ENCODE measurements at regions not wholly inside any gene's neighbourhood (a gene's known extent, or its start where the extent isn't known, plus 50 kb on each side); places are given as distances from the start of the nearest gene placed in this dataset.

DNA sequence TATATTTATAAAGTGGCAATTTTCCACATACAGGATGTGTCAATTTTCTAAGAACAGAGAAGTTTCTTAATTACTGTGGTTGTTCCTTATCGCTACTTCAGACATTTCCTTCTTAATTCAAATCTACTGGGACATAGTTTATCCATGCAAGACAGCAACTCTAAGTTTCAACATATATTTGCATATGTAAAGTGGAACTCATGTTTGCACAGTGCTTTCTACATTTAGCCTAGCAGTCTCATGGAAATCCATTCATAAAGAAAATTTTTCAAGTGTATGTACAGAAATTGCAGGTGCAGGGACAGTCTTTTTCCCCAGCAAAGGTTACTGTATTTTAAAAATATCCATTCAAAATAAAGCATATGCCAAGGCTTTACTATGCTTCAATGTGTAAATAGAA, 956.7 kb upstream of the SEL1L start:
- H3K36me3 ChIP-seq (ENCODE audit: control insufficient read depth, insufficient read depth, low read length): no peaks in the 10 kb centered on the region

DNA sequence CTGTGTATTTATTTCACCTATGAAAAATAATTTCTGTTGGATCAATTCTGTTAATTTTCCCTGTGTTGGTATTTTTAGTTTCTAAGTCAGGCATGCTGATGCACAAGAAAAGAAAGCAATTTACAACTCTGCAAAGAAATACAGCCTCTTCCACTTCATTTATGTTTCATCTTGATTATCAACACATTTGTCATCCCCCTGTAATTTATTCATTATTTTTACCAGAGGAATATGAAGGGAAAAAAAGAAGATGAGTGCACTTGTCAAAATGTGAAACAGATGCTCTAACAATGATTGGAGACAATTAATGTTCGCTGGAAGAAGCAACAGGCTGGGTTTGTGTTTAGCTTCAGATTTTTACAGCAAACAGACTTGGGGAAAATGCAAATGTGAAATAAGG, 958.5 kb upstream of the SEL1L start:
- H3K27ac ChIP-seq (ENCODE audit: low read depth, low read length): no peak overlapping the region
- H3K9ac ChIP-seq (ENCODE audit: low read length): no peak overlapping the region
- H3K4me1 ChIP-seq (ENCODE audit: control insufficient read depth, insufficient read depth, low read length): no peaks in the 10 kb centered on the region
- no peak overlapping the region for H3K4me3 ChIP-seq (ENCODE audit: low read length)
- H3K36me3 ChIP-seq (ENCODE audit: control insufficient read depth, insufficient read depth, low read length): no peaks in the 10 kb centered on the region
- H3K27me3 ChIP-seq (ENCODE audit: control insufficient read depth, insufficient read depth, low read length): no peaks in the 10 kb centered on the region

More for the DNA sequence above, 956.7 kb upstream of the SEL1L start:
- H3K4me1 ChIP-seq (ENCODE audit: control insufficient read depth, insufficient read depth, low read length): no peaks in the 10 kb centered on the region
- no peak overlapping the region for H3K27ac ChIP-seq (ENCODE audit: low read depth, low read length)
- H3K9ac ChIP-seq (ENCODE audit: low read length): no peak overlapping the region
- H3K27me3 ChIP-seq (ENCODE audit: control insufficient read depth, insufficient read depth, low read length): no peaks in the 10 kb centered on the region
- no peak overlapping the region for H3K4me3 ChIP-seq (ENCODE audit: low read length)

DNA sequence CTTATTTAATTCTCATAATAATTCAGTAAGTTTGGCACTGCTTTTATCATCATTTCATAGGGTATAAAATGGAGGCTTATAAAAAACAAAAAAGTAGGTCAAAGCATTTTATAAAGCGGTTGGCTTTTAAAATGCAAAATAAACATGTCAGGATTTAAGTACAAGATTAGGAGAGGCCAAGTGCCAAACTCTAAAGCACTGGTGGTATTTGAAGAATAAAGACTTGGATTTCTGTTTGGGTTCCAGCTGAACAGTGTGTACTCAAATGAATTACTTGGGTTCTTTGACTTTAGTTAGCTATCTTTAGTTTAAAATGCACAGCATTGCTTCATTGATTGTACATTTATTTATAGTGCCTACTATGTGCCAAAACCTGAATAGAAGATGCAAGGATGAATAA, 966.6 kb upstream of the SEL1L start:
- Histone ChIP-seq H3K4me3 (ENCODE audit: low read length) (no peak overlapping the region), H3K9ac (ENCODE audit: low read length) (no peak overlapping the region), H3K27me3 (ENCODE audit: control insufficient read depth, insufficient read depth, low read length) (no peaks in the 10 kb centered on the region), H3K27ac (ENCODE audit: low read depth, low read length) (no peak overlapping the region), H3K36me3 (ENCODE audit: control insufficient read depth, insufficient read depth, low read length) (no peaks in the 10 kb centered on the region), H3K4me1 (ENCODE audit: control insufficient read depth, insufficient read depth, low read length) (no peaks in the 10 kb centered on the region)

DNA sequence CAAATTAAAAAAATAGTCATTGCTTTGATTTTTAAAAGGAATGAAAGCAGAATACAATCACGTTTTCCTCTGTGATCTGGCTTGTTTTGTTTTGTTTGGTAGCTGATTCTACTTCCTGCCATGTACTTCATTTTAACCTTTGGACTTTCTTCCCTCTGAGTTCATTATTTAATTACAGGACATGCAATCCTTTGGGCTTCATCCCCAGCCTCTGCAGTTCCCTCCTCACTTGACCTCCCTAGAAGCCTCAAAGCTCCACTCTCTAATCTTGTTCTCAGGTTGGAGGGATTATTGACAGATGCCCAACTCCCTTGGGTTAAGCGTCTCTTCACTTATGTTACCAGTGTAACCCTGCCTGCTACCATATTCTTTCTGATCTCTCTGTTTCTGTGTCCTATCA, 967.9 kb upstream of the SEL1L start:
- Histone ChIP-seq H3K27ac (ENCODE audit: low read depth, low read length) (no peak overlapping the region), H3K27me3 (ENCODE audit: control insufficient read depth, insufficient read depth, low read length) (no peaks in the 10 kb centered on the region), H3K4me3 (ENCODE audit: low read length) (no peak overlapping the region), H3K9ac (ENCODE audit: low read length) (no peak overlapping the region), H3K4me1 (ENCODE audit: control insufficient read depth, insufficient read depth, low read length) (no peaks in the 10 kb centered on the region), H3K36me3 (ENCODE audit: control insufficient read depth, insufficient read depth, low read length) (no peaks in the 10 kb centered on the region)

DNA sequence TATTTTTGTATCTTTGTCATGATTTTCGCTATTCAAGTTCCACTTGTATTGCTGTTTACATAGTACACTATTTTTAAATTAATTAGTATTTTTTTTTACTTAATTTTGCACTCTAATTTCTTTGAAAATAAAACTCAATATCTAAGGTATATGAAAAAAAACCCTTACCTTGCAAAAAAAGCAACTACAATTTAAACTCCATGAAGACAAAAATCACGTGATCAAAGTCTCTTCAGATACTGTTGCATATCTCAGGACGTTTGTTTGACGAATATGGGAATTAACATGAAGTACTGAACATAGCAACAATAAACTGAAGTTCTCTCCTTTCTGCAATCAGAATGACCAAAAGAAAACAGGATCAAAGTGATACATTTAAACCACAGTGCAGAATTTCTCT, 968.4 kb upstream of the SEL1L start:
- Histone ChIP-seq H3K36me3 (ENCODE audit: control insufficient read depth, insufficient read depth, low read length) (no peaks in the 10 kb centered on the region), H3K4me3 (ENCODE audit: low read length) (no peak overlapping the region), H3K27me3 (ENCODE audit: control insufficient read depth, insufficient read depth, low read length) (no peaks in the 10 kb centered on the region), H3K9ac (ENCODE audit: low read length) (no peak overlapping the region), H3K4me1 (ENCODE audit: control insufficient read depth, insufficient read depth, low read length) (no peaks in the 10 kb centered on the region), H3K27ac (ENCODE audit: low read depth, low read length) (no peak overlapping the region)

DNA sequence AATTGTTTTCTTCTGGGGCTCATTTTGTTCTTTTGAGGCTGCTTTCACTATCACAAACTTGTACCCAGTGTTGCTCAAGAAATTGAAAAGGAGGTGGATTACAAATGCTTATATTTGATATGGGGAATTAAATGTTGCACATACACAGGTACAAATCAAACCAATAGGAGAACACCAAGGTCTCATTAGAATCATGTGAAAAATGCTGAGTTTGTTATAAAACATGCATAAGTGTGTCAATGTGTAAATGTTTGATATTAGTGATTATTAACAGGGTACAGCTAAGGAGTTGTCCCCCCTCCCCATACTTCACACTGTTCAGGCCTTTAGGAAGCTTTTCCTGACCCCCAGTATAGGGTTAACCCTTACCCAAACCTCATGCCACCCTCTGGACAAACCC, 971.2 kb upstream of the SEL1L start:
- H3K36me3 ChIP-seq (ENCODE audit: control insufficient read depth, insufficient read depth, low read length): no peaks in the 10 kb centered on the region
- no peak overlapping the region for H3K9ac ChIP-seq (ENCODE audit: low read length)
- no peaks in the 10 kb centered on the region for H3K27me3 ChIP-seq (ENCODE audit: control insufficient read depth, insufficient read depth, low read length)

DNA sequence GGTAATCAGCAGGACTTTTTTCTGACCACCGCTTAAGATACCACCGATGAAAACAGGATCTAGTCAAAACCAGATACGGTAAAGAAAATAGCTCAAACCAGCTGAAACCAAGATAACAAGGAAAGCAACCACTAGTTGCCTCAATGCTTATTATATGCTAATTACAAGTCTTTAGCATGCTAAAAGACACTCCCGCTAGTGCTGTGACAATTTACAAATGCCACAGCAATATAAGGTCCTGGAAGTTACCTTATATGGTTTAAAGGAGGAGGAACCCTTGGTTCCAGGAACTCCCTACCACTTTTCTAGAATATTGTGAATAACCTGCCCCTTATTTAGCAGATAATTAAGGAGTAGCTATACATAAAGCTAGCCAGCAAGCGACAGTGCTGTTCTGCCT, 976.4 kb upstream of the SEL1L start:
- Histone ChIP-seq H3K27ac (ENCODE audit: low read depth, low read length) (no peak overlapping the region), H3K9ac (ENCODE audit: low read length) (no peak overlapping the region), H3K4me1 (ENCODE audit: control insufficient read depth, insufficient read depth, low read length) (no peaks in the 10 kb centered on the region), H3K27me3 (ENCODE audit: control insufficient read depth, insufficient read depth, low read length) (no peaks in the 10 kb centered on the region), H3K4me3 (ENCODE audit: low read length) (no peak overlapping the region), H3K36me3 (ENCODE audit: control insufficient read depth, insufficient read depth, low read length) (no peaks in the 10 kb centered on the region)

More for the DNA sequence above, 971.2 kb upstream of the SEL1L start:
- no peaks in the 10 kb centered on the region for H3K4me1 ChIP-seq (ENCODE audit: control insufficient read depth, insufficient read depth, low read length)
- H3K27ac ChIP-seq (ENCODE audit: low read depth, low read length): no peak overlapping the region
- H3K4me3 ChIP-seq (ENCODE audit: low read length): no peak overlapping the region

DNA sequence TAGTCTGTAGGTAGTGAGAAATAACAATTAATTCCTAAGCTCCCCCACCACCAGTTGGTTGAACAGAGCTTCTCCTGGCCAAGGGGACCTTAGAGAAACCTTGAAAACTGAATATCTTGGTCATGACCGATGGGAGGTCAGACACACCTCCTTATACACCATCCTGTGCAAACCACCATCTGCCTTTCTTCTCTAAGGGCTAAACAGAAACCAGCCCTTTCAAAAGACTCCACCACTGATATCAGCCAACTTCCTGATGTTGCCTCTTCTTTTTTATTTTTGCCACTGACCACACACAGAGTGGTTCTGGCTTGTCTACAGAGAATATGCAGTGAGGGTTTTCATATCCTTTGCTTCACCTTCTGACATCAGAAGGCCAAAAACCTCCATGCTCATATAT, 977.7 kb upstream of the SEL1L start:
- no peaks in the 10 kb centered on the region for H3K4me1 ChIP-seq (ENCODE audit: control insufficient read depth, insufficient read depth, low read length)
- H3K36me3 ChIP-seq (ENCODE audit: control insufficient read depth, insufficient read depth, low read length): no peaks in the 10 kb centered on the region
- H3K27me3 ChIP-seq (ENCODE audit: control insufficient read depth, insufficient read depth, low read length): no peaks in the 10 kb centered on the region
- no peak overlapping the region for H3K4me3 ChIP-seq (ENCODE audit: low read length)
- no peak overlapping the region for H3K27ac ChIP-seq (ENCODE audit: low read depth, low read length)
- H3K9ac ChIP-seq (ENCODE audit: low read length): no peak overlapping the region

DNA sequence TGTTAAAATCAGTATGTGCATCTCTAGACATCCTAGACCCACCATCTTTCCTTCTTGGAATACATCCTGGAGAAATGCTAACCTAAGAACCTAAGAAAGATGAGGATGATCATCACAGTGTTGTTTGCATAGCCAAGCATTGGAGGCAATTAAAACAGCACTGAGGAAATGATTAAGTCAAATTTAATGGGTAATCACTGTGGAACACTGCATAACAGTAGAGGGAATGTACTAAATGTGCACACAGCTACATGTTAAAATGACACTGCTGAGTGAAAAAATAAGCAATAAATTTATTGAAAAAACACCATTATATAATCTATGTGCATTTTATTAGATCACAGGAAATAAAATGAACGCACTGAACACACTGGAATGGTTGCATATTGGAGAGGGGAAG, 987.1 kb upstream of the SEL1L start:
- Histone ChIP-seq H3K27me3 (ENCODE audit: control insufficient read depth, insufficient read depth, low read length) (no peaks in the 10 kb centered on the region), H3K36me3 (ENCODE audit: control insufficient read depth, insufficient read depth, low read length) (no peaks in the 10 kb centered on the region), H3K4me1 (ENCODE audit: control insufficient read depth, insufficient read depth, low read length) (no peaks in the 10 kb centered on the region), H3K9ac (ENCODE audit: low read length) (no peak overlapping the region), H3K27ac (ENCODE audit: low read depth, low read length) (no peak overlapping the region), H3K4me3 (ENCODE audit: low read length) (no peak overlapping the region)

DNA sequence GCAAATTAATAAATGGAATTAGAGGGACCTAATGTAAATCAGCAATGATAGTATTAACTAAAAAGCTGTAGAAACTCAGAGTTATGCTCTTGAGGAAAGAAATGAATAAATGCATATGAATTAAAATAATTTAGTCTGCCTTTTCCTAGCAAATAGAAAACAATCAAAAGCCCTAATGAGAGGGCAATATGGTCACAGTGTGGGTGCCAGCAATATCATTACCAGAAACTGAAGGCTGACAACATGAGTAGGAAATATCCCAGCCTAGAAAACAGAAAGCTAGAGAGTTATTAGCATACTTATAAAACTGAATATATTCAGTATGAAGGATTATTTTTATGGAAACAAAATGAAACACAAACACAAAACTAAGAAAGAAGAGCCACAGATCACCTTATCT, 987.5 kb upstream of the SEL1L start:
- no peaks in the 10 kb centered on the region for H3K27me3 ChIP-seq (ENCODE audit: control insufficient read depth, insufficient read depth, low read length)
- no peak overlapping the region for H3K9ac ChIP-seq (ENCODE audit: low read length)
- H3K27ac ChIP-seq (ENCODE audit: low read depth, low read length): no peak overlapping the region
- H3K4me1 ChIP-seq (ENCODE audit: control insufficient read depth, insufficient read depth, low read length): no peaks in the 10 kb centered on the region
- no peaks in the 10 kb centered on the region for H3K36me3 ChIP-seq (ENCODE audit: control insufficient read depth, insufficient read depth, low read length)
- H3K4me3 ChIP-seq (ENCODE audit: low read length): no peak overlapping the region

DNA sequence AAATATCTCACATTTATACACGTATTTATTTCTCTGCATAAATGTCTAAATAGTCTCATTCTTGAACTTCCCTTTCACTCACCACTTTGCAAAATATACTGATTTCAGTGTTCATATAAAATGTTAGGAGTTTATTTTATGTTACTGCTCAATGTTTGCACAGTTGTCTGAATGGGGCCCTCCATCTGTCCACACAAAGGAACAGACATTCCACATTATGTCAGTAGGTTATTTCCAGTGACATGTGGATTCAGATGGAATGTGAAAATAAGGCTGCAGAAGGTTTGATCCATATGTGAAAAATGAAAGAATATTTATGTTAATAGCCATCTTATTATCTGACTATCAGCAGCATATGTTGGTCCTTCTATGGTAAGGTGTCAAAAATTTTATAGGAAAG, 994.4 kb upstream of the SEL1L start:
- no peak overlapping the region for H3K27ac ChIP-seq (ENCODE audit: low read depth, low read length)
- H3K4me1 ChIP-seq (ENCODE audit: control insufficient read depth, insufficient read depth, low read length): no peaks in the 10 kb centered on the region
- no peaks in the 10 kb centered on the region for H3K36me3 ChIP-seq (ENCODE audit: control insufficient read depth, insufficient read depth, low read length)
- no peaks in the 10 kb centered on the region for H3K27me3 ChIP-seq (ENCODE audit: control insufficient read depth, insufficient read depth, low read length)
- H3K9ac ChIP-seq (ENCODE audit: low read length): no peak overlapping the region
- no peak overlapping the region for H3K4me3 ChIP-seq (ENCODE audit: low read length)

DNA sequence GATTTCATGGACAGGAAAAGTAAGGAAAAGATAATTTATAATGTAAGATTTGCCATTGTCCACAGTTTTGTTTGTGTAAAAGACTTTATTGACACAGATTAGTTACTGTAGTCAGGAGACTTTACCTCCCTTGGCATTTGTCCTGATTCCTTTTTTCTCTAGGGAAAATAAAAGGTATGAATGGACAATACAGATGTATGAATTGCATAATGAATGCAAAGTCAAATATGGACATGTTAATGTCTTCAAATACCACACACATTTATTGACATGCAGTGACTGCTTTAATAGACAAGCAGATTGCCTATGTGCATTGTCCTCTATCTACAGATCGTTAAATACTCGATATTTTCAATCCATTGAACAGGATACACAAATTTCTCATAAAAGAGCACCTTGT, 999.7 kb upstream of the SEL1L start:
- H3K27ac ChIP-seq (ENCODE audit: low read depth, low read length): no peak overlapping the region
- H3K9ac ChIP-seq (ENCODE audit: low read length): no peak overlapping the region
- no peaks in the 10 kb centered on the region for H3K27me3 ChIP-seq (ENCODE audit: control insufficient read depth, insufficient read depth, low read length)
- H3K4me3 ChIP-seq (ENCODE audit: low read length): no peak overlapping the region
- H3K4me1 ChIP-seq (ENCODE audit: control insufficient read depth, insufficient read depth, low read length): no peaks in the 10 kb centered on the region
- H3K36me3 ChIP-seq (ENCODE audit: control insufficient read depth, insufficient read depth, low read length): no peaks in the 10 kb centered on the region

DNA sequence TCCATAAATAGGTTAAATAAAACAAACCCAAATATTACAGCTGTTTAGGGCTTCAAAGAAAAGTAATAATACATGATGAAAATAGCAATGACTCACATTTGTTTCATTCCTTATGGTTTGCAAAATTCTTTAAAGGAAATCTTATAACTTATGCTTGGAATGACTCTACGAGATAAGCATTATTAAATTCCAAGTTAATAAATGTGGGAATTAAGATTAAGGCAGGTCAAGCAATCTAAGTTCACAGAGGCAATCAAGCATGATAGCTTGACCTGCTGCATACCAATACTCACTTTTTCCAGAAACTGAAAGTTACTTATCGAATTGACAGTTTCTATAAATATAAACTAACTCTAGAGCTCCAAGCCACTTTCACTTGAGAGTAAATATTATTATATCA, 1002.9 kb upstream of the SEL1L start:
- Histone ChIP-seq H3K36me3 (ENCODE audit: control insufficient read depth, insufficient read depth, low read length) (no peaks in the 10 kb centered on the region), H3K27ac (ENCODE audit: low read depth, low read length) (no peak overlapping the region), H3K4me3 (ENCODE audit: low read length) (no peak overlapping the region), H3K27me3 (ENCODE audit: control insufficient read depth, insufficient read depth, low read length) (no peaks in the 10 kb centered on the region), H3K4me1 (ENCODE audit: control insufficient read depth, insufficient read depth, low read length) (no peaks in the 10 kb centered on the region), H3K9ac (ENCODE audit: low read length) (no peak overlapping the region)

DNA sequence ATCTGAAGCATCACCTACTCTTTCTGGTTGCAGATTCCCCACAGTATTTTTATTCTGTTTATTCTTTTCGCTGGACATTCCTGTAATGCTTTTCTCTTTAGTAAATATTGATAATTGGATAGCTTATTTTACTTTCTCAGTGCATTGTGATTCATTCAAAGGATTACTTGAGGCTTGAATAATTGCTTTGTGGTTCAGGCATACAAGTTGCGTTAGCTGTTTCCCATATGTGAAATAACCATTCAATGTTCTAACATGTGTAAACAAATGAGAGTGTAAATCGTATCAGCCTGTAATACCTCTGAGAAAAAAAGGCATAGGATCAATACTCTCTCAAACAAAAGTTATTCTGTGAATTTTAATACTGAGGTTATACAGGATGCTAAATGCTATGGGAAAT, 1004.2 kb upstream of the SEL1L start:
- H3K9ac ChIP-seq (ENCODE audit: low read length): no peak overlapping the region
- H3K27me3 ChIP-seq (ENCODE audit: control insufficient read depth, insufficient read depth, low read length): no peaks in the 10 kb centered on the region
- H3K36me3 ChIP-seq (ENCODE audit: control insufficient read depth, insufficient read depth, low read length): no peaks in the 10 kb centered on the region
- H3K4me3 ChIP-seq (ENCODE audit: low read length): no peak overlapping the region
- no peaks in the 10 kb centered on the region for H3K4me1 ChIP-seq (ENCODE audit: control insufficient read depth, insufficient read depth, low read length)
- no peak overlapping the region for H3K27ac ChIP-seq (ENCODE audit: low read depth, low read length)

Measured in rectal smooth muscle tissue (tissue), 1 donor.